Hematopoietic multipotent progenitor cell treated with erythropoietin and hydrocortisone succinate and interleukin-3 and kit ligand, for 6 days (in vitro differentiated cells): ENCODE measurements at regions not wholly inside any gene's neighbourhood (a gene's known extent, or its start where the extent isn't known, plus 50 kb on each side); places are given as distances from the start of the nearest gene placed in this dataset.
A peak's percentile ranks its signal among the peaks of the same experiment; 100 is the strongest.

Source experiments
- DNase-seq: peaks from one replicate; pipeline ENCODE4 v3.0.0-alpha.2; 2015

- DNase-seq, result no peak
Observed at GRCh38 chr11:38254913-38255312, 1656.9 kb upstream of the RAG2 start.

GRCh38 chr11:38252620-38253019 lies 1654.6 kb upstream of the RAG2 start:
- DNase-seq, result peak; percentile 12

- DNase-seq, result no peak
Observed at GRCh38 chr11:38246451-38246850, 1648.4 kb upstream of the RAG2 start.

GRCh38 chr11:38226684-38227083 lies 1628.6 kb upstream of the RAG2 start:
- DNase-seq, result peak; percentile 12

- DNase-seq, result no peak
Observed at GRCh38 chr11:38221295-38221694, 1623.3 kb upstream of the RAG2 start.

- DNase-seq, result no peak
Observed at GRCh38 chr11:38219636-38220035, 1621.6 kb upstream of the RAG2 start.

- DNase-seq, result no peak
Observed at GRCh38 chr11:38208951-38209350, 1610.9 kb upstream of the RAG2 start.

- DNase-seq, result no peak
Observed at GRCh38 chr11:38206663-38207062, 1608.6 kb upstream of the RAG2 start.

GRCh38 chr11:38191101-38191500 lies 1593.1 kb upstream of the RAG2 start:
- DNase-seq, result no peak

GRCh38 chr11:38182126-38182866 lies 1584.3 kb upstream of the RAG2 start:
- no peak for DNase-seq

- DNase-seq, result no peak
Observed at GRCh38 chr11:38176686-38177322, 1578.8 kb upstream of the RAG2 start.

GRCh38 chr11:38173676-38174075 lies 1575.6 kb upstream of the RAG2 start:
- DNase-seq, result no peak

GRCh38 chr11:38169286-38169685 lies 1571.2 kb upstream of the RAG2 start:
- DNase-seq, result no peak

GRCh38 chr11:38163526-38163925 lies 1565.5 kb upstream of the RAG2 start:
- DNase-seq, result no peak

- DNase-seq, result no peak
Observed at GRCh38 chr11:38160433-38160832, 1562.4 kb upstream of the RAG2 start.

GRCh38 chr11:38159038-38159437 lies 1561.0 kb upstream of the RAG2 start:
- DNase-seq, result no peak

- peak; percentile 74 for DNase-seq
Observed at GRCh38 chr11:38156495-38157146, 1558.6 kb upstream of the RAG2 start.

- no peak for DNase-seq
Observed at GRCh38 chr11:38155856-38156255, 1557.8 kb upstream of the RAG2 start.

- no peak for DNase-seq
Observed at GRCh38 chr11:38153985-38154384, 1555.9 kb upstream of the RAG2 start.

- DNase-seq, result no peak
Observed at GRCh38 chr11:38143852-38144251, 1545.8 kb upstream of the RAG2 start.

- no peak for DNase-seq
Observed at GRCh38 chr11:38138972-38139371, 1540.9 kb upstream of the RAG2 start.

GRCh38 chr11:38136887-38137286 lies 1538.9 kb upstream of the RAG2 start:
- no peak for DNase-seq

- no peak for DNase-seq
Observed at GRCh38 chr11:38131535-38131934, 1533.5 kb upstream of the RAG2 start.

GRCh38 chr11:38130976-38131375 lies 1532.9 kb upstream of the RAG2 start:
- no peak for DNase-seq
